ENCODE measurements at regions not wholly inside any gene's neighbourhood (a gene's known extent, or its start where the extent isn't known, plus 50 kb on each side); places are given as distances from the start of the nearest gene placed in this dataset.

GRCh38 chr7:24178811-24179570 is 105.0 kb upstream of the NPY start:
- intact Hi-C loops (cut with DNase I), result no loop called here
- no peak for DNase-seq

DNA sequence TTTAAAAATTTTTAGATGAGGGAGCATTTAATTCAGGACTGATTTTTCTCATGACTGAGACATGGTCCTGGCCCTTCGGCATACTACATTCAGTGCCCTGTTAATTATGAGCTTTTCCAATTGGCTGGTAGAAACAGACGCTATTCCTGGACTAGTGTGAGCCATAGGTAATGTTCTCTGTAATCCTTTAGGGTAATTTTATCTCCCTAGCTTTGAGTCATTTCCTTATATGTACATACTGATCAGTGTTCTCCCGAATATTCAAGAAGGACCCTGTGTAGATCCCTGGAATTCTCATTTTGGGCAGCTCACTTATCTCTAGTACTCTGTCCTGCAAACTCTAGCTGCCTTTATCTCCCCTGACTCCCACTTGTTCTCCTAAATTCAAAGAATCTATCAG is 92.6 kb upstream of the NPY start:
- no peak for DNase-seq
- intact Hi-C loops (cut with DNase I), result no loop called here

- no peak for DNase-seq
- intact Hi-C loops (cut with DNase I), result no loop called here
Observed at GRCh38 chr7:24192053-24192452, 91.9 kb upstream of the NPY start.

DNA sequence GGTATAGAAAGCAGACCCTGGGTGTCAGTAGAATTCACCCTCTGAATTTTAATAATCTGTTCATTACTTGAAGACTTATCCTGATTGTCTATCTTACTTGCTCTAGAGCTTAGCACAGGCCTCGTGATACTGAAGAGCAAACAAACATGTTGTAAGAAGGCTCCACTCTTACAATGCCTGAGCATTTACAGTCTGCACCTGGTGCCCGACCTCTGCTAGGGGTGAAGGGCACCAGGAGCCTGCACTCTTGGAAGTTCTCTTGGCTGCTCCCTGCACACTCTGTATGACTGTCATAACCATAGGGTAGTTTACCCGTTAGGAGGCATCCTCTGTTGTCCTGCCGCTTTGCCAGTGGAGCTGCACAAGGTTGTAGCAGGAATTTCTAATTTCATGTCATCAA is 91.3 kb upstream of the NPY start:
- DNase-seq, result no peak
- intact Hi-C loops (cut with DNase I), result no loop called here

- intact Hi-C loops (cut with DNase I), result no loop called here
- DNase-seq, result no peak
Observed at GRCh38 chr7:24197852-24198251, 86.1 kb upstream of the NPY start.

GRCh38 chr7:24199978-24200377 is 84.0 kb upstream of the NPY start:
- intact Hi-C loops (cut with DNase I), result no loop called here
- no peak for DNase-seq

- intact Hi-C loops (cut with DNase I), result no loop called here
- DNase-seq, result no peak
Observed at GRCh38 chr7:24200407-24200966, 83.5 kb upstream of the NPY start.

DNA sequence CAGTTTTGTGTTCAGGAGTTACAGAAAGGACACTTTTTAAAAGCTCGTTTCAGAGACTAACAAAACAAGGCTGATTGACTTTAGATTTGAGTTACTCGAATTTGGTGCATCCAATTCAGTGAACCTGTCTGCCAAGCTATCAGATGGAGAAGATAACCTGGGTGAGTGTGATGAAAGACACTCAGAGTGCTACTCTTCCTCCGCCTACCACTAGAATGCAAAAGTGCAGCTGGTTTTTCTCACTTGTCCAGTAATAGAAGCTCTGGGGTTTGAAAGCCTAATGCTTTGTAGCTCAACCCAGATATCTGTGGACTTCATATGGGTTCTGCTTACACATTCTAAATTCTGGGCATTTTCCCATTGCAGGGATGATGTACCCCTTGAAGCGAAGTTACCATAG is 82.8 kb upstream of the NPY start:
- intact Hi-C loops (cut with DNase I), result no loop called here
- no peak for DNase-seq

- intact Hi-C loops (cut with DNase I), result no loop called here
- no peak for DNase-seq
Observed at GRCh38 chr7:24212073-24212472, 71.9 kb upstream of the NPY start.

- DNase-seq, result no peak
- intact Hi-C loops (cut with DNase I), result no loop called here
Observed at GRCh38 chr7:24213311-24213710, 70.7 kb upstream of the NPY start.

GRCh38 chr7:24214670-24215069 is 69.3 kb upstream of the NPY start:
- DNase-seq, result no peak

GRCh38 chr7:24216576-24217125 is 67.3 kb upstream of the NPY start:
- intact Hi-C loops (cut with DNase I), result no loop called here

More at GRCh38 chr7:24214670-24215069, 69.3 kb upstream of the NPY start:
- intact Hi-C loops (cut with DNase I), result no loop called here

DNA sequence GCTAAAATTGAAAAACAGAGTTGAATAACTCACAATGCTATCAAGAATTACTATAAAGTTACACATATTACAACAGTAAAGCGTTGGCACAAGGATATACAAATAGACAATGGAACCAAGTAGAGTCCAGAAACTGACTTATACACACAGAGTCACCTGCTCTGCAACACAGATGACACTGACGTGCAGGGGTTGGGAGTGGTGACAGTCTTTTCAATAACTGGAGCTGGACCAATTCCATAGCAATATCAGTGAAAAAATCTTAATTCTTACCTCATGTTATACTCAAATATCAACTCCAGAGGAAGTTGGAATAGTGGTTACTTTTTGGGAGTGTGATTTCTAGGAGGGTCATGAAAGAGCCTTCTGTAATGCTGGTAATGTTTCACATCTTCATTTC is 62.5 kb upstream of the NPY start:
- intact Hi-C loops (cut with DNase I), result no loop called here
- no peak for DNase-seq

More at GRCh38 chr7:24216576-24217125, 67.3 kb upstream of the NPY start:
- no peak for DNase-seq

GRCh38 chr7:24227068-24227467 is 56.9 kb upstream of the NPY start:
- DNase-seq, result no peak
- intact Hi-C loops (cut with DNase I), result no loop called here

DNA sequence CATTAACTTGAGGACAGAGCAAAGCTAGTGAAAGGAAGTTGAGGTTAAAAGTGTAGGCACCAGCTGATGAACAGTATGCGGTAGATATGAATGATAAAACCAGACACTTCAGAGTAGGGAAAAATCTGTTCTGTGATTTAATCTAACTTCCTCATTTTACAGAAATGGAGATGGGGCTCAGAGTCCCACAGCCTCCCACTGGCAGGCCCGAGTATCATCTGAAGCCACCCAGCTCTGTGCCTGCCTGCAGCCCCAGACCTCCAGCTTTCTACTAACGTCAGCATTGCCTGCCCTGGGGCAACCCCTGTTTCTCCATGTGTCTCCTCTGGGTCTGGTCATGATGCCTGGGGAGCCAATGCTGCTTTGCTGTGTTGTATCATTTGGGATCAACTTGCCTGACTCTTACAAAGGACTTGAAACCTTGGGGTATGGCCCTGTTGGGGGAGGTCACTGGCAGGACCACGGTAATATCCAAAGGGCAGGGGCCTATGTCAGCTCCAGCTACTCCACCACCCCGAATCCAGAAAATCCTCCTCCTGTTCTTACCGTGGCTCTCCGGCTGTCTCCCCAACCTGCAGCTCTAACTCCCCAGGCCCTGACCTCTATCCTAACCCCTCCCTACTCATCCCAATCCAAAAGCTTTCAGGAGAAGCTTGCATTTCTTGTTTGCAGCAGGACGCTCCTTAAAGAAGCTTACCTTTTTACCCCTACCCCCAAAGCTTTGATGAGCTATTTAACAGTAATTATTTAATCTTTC is 56.2 kb upstream of the NPY start:
- intact Hi-C loops (cut with DNase I), result no loop called here
- DNase-seq, result no peak

- intact Hi-C loops (cut with DNase I), result no loop called here
- no peak for DNase-seq
Observed at GRCh38 chr7:24229481-24230226, 54.3 kb upstream of the NPY start.

DNA sequence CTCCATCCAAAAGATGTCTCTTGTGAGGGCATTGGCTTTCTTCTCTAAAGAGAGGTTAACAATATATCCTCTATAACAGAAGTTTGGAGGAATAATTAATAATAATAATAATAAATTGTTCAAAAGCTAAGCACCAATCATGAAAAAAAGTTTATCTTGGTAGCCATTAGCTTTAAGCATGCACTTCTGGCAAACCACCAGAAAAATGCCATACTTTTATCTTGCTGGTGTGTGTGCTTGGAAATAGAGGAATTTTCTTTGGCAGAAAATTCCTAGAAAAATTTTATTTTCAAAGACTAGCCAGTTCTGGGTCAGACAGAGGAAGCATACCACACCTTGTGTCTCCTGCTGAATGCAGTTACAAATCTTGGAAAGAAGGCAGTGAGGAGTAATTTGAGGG is 52.5 kb upstream of the NPY start:
- intact Hi-C loops (cut with DNase I), result no loop called here
- no peak for DNase-seq

- no peak for DNase-seq
- intact Hi-C loops (cut with DNase I), result no loop called here
Observed at GRCh38 chr7:24233386-24233785, 50.6 kb upstream of the NPY start.
